IMR-90 (cell line): ENCODE measurements at regions not wholly inside any gene's neighbourhood (a gene's known extent, or its start where the extent isn't known, plus 50 kb on each side); places are given as distances from the start of the nearest gene placed in this dataset.

Experiments used
- ATAC-seq: fragments of 200-7000 bp; cut with Tn5 transposase; 2 replicates; pipeline ENCODE4 v1.9.1; 2020; ENCODE audit warnings: low read depth, mild to moderate bottlenecking, moderate library complexity
- BruUV-seq: library from RNA; stranded (reverse); fragments of 400-500 nt; replicated peaks from 2 replicates; lab custom pipeline; 2021; lab: Mats Ljungman, UMichigan
- CTCF ChIA-PET: fragments of 300-600 bp; formaldehyde crosslinking; extraction: SDS; loops from one replicate; lab custom pipeline; 2021; ENCODE audit warnings: antibody characterized with exemption; lab: Yijun Ruan, JAX
- POLR2A ChIA-PET: fragments of 300-600 bp; sonication (Branson Sonifier 250); formaldehyde crosslinking; loops from one replicate; lab custom pipeline; 2022; ENCODE audit warnings: antibody characterized with exemption; ENCODE audit not compliant: unreplicated experiment; lab: Charles Lee
- DNase-seq: peaks from one replicate; pipeline ENCODE4 v3.0.0; 2013
- H2AFZ ChIP-seq: replicated peaks from 2 replicates; pipeline ENCODE3; 2013; ENCODE audit warnings: low read length, mild to moderate bottlenecking; ENCODE audit not compliant: poor library complexity
- H2AK5ac ChIP-seq: 2 replicates; pipeline ENCODE4 v1.6.1; 2013; ENCODE audit warnings: low read depth, low read length, inconsistent platforms
- H2AK9ac ChIP-seq: replicated peaks from 2 replicates; pipeline ENCODE3; 2013; ENCODE audit warnings: mild to moderate bottlenecking, low read depth, low read length, moderate library complexity; ENCODE audit not compliant: poor library complexity
- H2BK120ac ChIP-seq: 2 replicates; pipeline ENCODE4 v1.6.1; 2013; ENCODE audit warnings: low read depth, low read length, inconsistent platforms
- H2BK15ac ChIP-seq: 3 replicates; pipeline ENCODE4 v1.6.1; 2013; ENCODE audit warnings: low read depth, low read length, inconsistent platforms
- H2BK20ac ChIP-seq: 2 replicates; pipeline ENCODE4 v1.6.1; 2013; ENCODE audit warnings: low read depth, mild to moderate bottlenecking, inconsistent platforms, low read length, moderate library complexity
- H2BK5ac ChIP-seq: 2 replicates; pipeline ENCODE4 v1.6.1; 2013; ENCODE audit warnings: mild to moderate bottlenecking, low read depth, low read length, inconsistent platforms; ENCODE audit not compliant: poor library complexity, severe bottlenecking
- H3K14ac ChIP-seq: replicated peaks from 2 replicates; pipeline ENCODE4 v1.6.1; 2013; ENCODE audit warnings: low read depth, low read length, inconsistent platforms
- H3K18ac ChIP-seq: 2 replicates; pipeline ENCODE4 v1.6.1; 2013; ENCODE audit warnings: low read depth, low read length, control low read depth
- H3K23ac ChIP-seq: 2 replicates; pipeline ENCODE4 v1.6.1; 2013; ENCODE audit warnings: low read depth, low read length, inconsistent platforms
- H3K27ac ChIP-seq: 2 replicates; pipeline ENCODE4 v1.5.1; 2013; ENCODE audit warnings: mild to moderate bottlenecking, control low read depth, low read length; ENCODE audit not compliant: insufficient read depth
- H3K27me3 ChIP-seq: 2 replicates; pipeline ENCODE4 v1.6.1; 2013; ENCODE audit warnings: low read length; ENCODE audit not compliant: control insufficient read depth, insufficient read depth
- H3K36me3 ChIP-seq: 2 replicates; pipeline ENCODE4 v1.6.1; 2013; ENCODE audit warnings: low read length, mixed read lengths; ENCODE audit not compliant: control insufficient read depth, insufficient read depth
- H3K4ac ChIP-seq: 2 replicates; pipeline ENCODE4 v1.6.1; 2013; ENCODE audit warnings: low read depth, low read length, inconsistent platforms
- H3K4me1 ChIP-seq: 2 replicates; pipeline ENCODE4 v1.6.1; 2013; ENCODE audit warnings: low read length, mixed read lengths; ENCODE audit not compliant: control insufficient read depth, insufficient read depth
- H3K4me2 ChIP-seq: 2 replicates; pipeline ENCODE4 v1.6.1; 2013; ENCODE audit warnings: low read depth, mild to moderate bottlenecking, control low read depth, low read length, moderate library complexity
- H3K4me3 ChIP-seq: 2 replicates; pipeline ENCODE4 v1.5.1; 2013; ENCODE audit warnings: low read depth, mild to moderate bottlenecking, control low read depth, low read length, moderate library complexity; ENCODE audit not compliant: insufficient read depth
- H3K56ac ChIP-seq: 2 replicates; pipeline ENCODE4 v1.6.1; 2013; ENCODE audit warnings: low read length, inconsistent platforms; ENCODE audit not compliant: insufficient read depth; ENCODE audit errors: extremely low read depth
- H3K79me1 ChIP-seq, 2 experiments: 2 replicates each; pipeline ENCODE4 v1.6.1; 2013; ENCODE audit warnings: low read length in 2 of 2, inconsistent platforms in 1 of 2, low read depth in 1 of 2
- H3K9ac ChIP-seq: 2 replicates; pipeline ENCODE4 v1.6.1; 2013; ENCODE audit warnings: low read depth, low read length, control low read depth
- H3K9me1 ChIP-seq: 2 replicates; pipeline ENCODE4 v1.6.1; 2013; ENCODE audit warnings: low read length, inconsistent platforms; ENCODE audit not compliant: insufficient read depth
- H3K9me3 ChIP-seq: 2 replicates; pipeline ENCODE4 v1.6.1; 2013; ENCODE audit warnings: low read length; ENCODE audit not compliant: control insufficient read depth, insufficient read depth
- H4K20me1 ChIP-seq: 2 replicates; pipeline ENCODE4 v1.6.1; 2013; ENCODE audit warnings: low read length, inconsistent platforms; ENCODE audit not compliant: insufficient read depth
- H4K5ac ChIP-seq: 2 replicates; pipeline ENCODE4 v1.6.1; 2013; ENCODE audit warnings: mild to moderate bottlenecking, low read depth, low read length, control low read depth
- H4K8ac ChIP-seq, 2 experiments: 2 replicates each; pipeline ENCODE4 v1.6.1; 2013; ENCODE audit warnings: low read depth in 2 of 2, low read length in 2 of 2, control low read depth in 1 of 2, inconsistent platforms in 1 of 2
- H4K91ac ChIP-seq: 2 replicates; pipeline ENCODE4 v1.6.1; 2013; ENCODE audit warnings: low read depth, low read length, inconsistent platforms; ENCODE audit not compliant: insufficient read depth
- BHLHE40 ChIP-seq: fragments of 150-350 bp; IDR thresholded peaks from 2 replicates; pipeline ENCODE4 v1.6.1; 2016; ENCODE audit warnings: mild to moderate bottlenecking, low read depth, low read length
- CEBPB ChIP-seq: IDR thresholded peaks from 2 replicates; pipeline ENCODE4 v1.6.1; 2012; ENCODE audit warnings: low read depth, low read length, improper control_type of control experiment
- CHD1 ChIP-seq: IDR thresholded peaks from 2 replicates; pipeline ENCODE4 v1.6.1; 2012; ENCODE audit warnings: low read depth, low read length, improper control_type of control experiment
- MAFK ChIP-seq: IDR thresholded peaks from 2 replicates; pipeline ENCODE4 v1.6.1; 2012; ENCODE audit warnings: low read depth, low read length, improper control_type of control experiment
- RCOR1 ChIP-seq: IDR thresholded peaks from 2 replicates; pipeline ENCODE4 v1.6.1; 2012; ENCODE audit warnings: mild to moderate bottlenecking, low read length, improper control_type of control experiment; ENCODE audit not compliant: insufficient replicate concordance
- RFX5 ChIP-seq: IDR thresholded peaks from 2 replicates; pipeline ENCODE4 v1.8.0; 2012; ENCODE audit warnings: low read depth, mild to moderate bottlenecking, low read length, moderate library complexity
- SMC3 ChIP-seq: fragments of 150-350 bp; IDR thresholded peaks from 2 replicates; pipeline ENCODE4 v1.6.1; 2016; ENCODE audit warnings: low read depth, mild to moderate bottlenecking, antibody characterized with exemption, low read length, moderate library complexity
- WGBS, 2 experiments: methylation state at CpG; one replicate each; pipeline versions ENCODE4 v1.1.5 to v1.1.7; 2013; ENCODE audit warnings: missing lambda C conversion rate in 2 of 2; ENCODE audit not compliant: insufficient read length in 1 of 2; ENCODE audit errors: extremely low coverage in 2 of 2; 5-methylcytosine and 5-hydroxymethylcytosine counted together
- dilution Hi-C: fragments of 300-500 bp; cut with HindIII; formaldehyde crosslinking; loops from one replicate; pipeline ENCODE4 v1.14.3; 2018; ENCODE audit warnings: low sequenced_read_pairs; ENCODE audit not compliant: unreplicated experiment
- in situ Hi-C: fragments of 300-500 bp; cut with MboI; formaldehyde crosslinking; loops from 3 replicates; pipeline ENCODE4 v1.14.3; 2019; ENCODE audit warnings: low sequenced_read_pairs, inconsistent platforms, mixed read lengths
- intact Hi-C: fragments of 100-400 bp; cut with micrococcal nuclease; formaldehyde crosslinking; loops from 2 replicates; pipeline ENCODE4 v1.10.0; 2022
- TF ChIP-seq, protein P1 (sequence below): fragments of 150-350 bp; IDR thresholded peaks from 2 replicates; pipeline ENCODE4 v1.6.1; 2017; ENCODE audit warnings: mild to moderate bottlenecking, antibody characterized with exemption, low read length, low read depth
- TF ChIP-seq, protein P2 (sequence below): fragments of 150-350 bp; IDR thresholded peaks from 2 replicates; pipeline ENCODE4 v1.6.1; 2016; ENCODE audit warnings: low read depth, mild to moderate bottlenecking, low read length, moderate library complexity, borderline replicate concordance
- TF ChIP-seq, protein P3 (sequence below): conservative IDR thresholded peaks from 2 replicates; pipeline ENCODE4 v1.5.1; 2012; ENCODE audit warnings: mild to moderate bottlenecking, low read depth, low read length, improper control_type of control experiment

DNA sequence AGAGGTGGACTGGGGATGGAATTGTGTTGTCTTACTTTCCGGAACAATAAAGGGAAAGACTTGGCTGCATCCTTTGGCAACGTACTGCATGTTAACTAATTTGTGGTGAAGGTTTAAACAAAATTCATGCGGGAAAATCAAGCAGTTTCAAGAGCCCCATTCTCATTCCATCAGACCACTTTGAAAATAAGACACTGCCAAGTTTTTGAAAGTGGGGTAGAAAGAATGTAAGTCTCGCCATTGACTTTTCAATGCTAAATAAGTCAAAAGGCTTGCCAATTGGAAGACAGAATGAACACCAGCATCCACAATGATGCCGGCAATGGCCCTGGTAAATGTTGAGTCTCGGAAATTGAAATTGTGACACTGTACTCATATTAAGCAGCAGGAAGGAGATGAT lies 322.0 kb downstream of the RND3 start:
- BruUV-seq: no TSS peak

More for the DNA sequence above, 322.0 kb downstream of the RND3 start:
- no peak overlapping the region for H3K18ac ChIP-seq
- 0 out of 3 replicates have a peak overlapping the region, but pooled peaks have one; percentile 34 for H2BK15ac ChIP-seq
- H2AK9ac ChIP-seq: no peak overlapping the region
- no peak overlapping the region for H4K91ac ChIP-seq
- no peaks in the 10 kb centered on the region for H3K79me1 ChIP-seq
- H3K9me3 ChIP-seq: no peaks in the 10 kb centered on the region
- H3K27ac ChIP-seq: no peak overlapping the region
- dilution Hi-C loops (no loop called here), in situ Hi-C loops (no loop called here), intact Hi-C loops (no loop called here)
- no peaks in the 10 kb centered on the region for H4K20me1 ChIP-seq
- peak overlapping the region; percentile 24; the same call in 1 of the 2 replicates for H2BK120ac ChIP-seq
- ChIA-PET POLR2A (no interaction called here), CTCF (no interaction called here)
- no CpG with 5 or more reads among the region's 6 CpGs for WGBS, 2 experiments
- no peaks in the 10 kb centered on the region for H3K27me3 ChIP-seq
- H3K23ac ChIP-seq: no peak overlapping the region
- no peaks in the 10 kb centered on the region for H3K36me3 ChIP-seq
- no peak overlapping the region; a peak in 1 of 4 replicates for H4K8ac ChIP-seq
- no peak overlapping the region for H3K14ac ChIP-seq
- H2BK20ac ChIP-seq: no peak overlapping the region
- H2AFZ ChIP-seq: no peak overlapping the region
- H2AK5ac ChIP-seq: no peak overlapping the region
- no peak for TF ChIP-seq RCOR1
- TF ChIP-seq RFX5: no peak
- no peak for TF ChIP-seq SMC3
- TF ChIP-seq, protein P1, sequence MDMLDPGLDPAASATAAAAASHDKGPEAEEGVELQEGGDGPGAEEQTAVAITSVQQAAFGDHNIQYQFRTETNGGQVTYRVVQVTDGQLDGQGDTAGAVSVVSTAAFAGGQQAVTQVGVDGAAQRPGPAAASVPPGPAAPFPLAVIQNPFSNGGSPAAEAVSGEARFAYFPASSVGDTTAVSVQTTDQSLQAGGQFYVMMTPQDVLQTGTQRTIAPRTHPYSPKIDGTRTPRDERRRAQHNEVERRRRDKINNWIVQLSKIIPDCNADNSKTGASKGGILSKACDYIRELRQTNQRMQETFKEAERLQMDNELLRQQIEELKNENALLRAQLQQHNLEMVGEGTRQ: no peak
- TF ChIP-seq CHD1: no peak
- no peak for TF ChIP-seq BHLHE40
- TF ChIP-seq MAFK: no peak
- TF ChIP-seq, protein P2, sequence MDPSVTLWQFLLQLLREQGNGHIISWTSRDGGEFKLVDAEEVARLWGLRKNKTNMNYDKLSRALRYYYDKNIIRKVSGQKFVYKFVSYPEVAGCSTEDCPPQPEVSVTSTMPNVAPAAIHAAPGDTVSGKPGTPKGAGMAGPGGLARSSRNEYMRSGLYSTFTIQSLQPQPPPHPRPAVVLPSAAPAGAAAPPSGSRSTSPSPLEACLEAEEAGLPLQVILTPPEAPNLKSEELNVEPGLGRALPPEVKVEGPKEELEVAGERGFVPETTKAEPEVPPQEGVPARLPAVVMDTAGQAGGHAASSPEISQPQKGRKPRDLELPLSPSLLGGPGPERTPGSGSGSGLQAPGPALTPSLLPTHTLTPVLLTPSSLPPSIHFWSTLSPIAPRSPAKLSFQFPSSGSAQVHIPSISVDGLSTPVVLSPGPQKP: no peak
- TF ChIP-seq, protein P3, sequence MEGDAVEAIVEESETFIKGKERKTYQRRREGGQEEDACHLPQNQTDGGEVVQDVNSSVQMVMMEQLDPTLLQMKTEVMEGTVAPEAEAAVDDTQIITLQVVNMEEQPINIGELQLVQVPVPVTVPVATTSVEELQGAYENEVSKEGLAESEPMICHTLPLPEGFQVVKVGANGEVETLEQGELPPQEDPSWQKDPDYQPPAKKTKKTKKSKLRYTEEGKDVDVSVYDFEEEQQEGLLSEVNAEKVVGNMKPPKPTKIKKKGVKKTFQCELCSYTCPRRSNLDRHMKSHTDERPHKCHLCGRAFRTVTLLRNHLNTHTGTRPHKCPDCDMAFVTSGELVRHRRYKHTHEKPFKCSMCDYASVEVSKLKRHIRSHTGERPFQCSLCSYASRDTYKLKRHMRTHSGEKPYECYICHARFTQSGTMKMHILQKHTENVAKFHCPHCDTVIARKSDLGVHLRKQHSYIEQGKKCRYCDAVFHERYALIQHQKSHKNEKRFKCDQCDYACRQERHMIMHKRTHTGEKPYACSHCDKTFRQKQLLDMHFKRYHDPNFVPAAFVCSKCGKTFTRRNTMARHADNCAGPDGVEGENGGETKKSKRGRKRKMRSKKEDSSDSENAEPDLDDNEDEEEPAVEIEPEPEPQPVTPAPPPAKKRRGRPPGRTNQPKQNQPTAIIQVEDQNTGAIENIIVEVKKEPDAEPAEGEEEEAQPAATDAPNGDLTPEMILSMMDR: no peak
- no peak for TF ChIP-seq CEBPB
- H4K5ac ChIP-seq: no peak overlapping the region
- no peak overlapping the region for H3K9ac ChIP-seq
- DNase-seq: no peak
- no peaks in the 10 kb centered on the region for H3K9me1 ChIP-seq
- no peak for ATAC-seq
- peaks cover 5% of the 10 kb centered on the region; the same call in 1 of the 2 replicates for H3K4me1 ChIP-seq
- no peak overlapping the region for H3K4me3 ChIP-seq
- no peak overlapping the region for H2BK5ac ChIP-seq
- H3K4ac ChIP-seq: no peak overlapping the region
- H3K56ac ChIP-seq: no peak overlapping the region; the same call in 1 of the 2 replicates
- H3K4me2 ChIP-seq: no peak overlapping the region
